GM19240 (cell line): ENCODE measurements at regions not wholly inside any gene's neighbourhood (a gene's known extent, or its start where the extent isn't known, plus 50 kb on each side); places are given as distances from the start of the nearest gene placed in this dataset.

Source experiments
- DNase-seq: peaks from one replicate; pipeline ENCODE4 v3.0.0; 2011; ENCODE audit warnings: low spot score; ENCODE audit not compliant: insufficient read length

DNA sequence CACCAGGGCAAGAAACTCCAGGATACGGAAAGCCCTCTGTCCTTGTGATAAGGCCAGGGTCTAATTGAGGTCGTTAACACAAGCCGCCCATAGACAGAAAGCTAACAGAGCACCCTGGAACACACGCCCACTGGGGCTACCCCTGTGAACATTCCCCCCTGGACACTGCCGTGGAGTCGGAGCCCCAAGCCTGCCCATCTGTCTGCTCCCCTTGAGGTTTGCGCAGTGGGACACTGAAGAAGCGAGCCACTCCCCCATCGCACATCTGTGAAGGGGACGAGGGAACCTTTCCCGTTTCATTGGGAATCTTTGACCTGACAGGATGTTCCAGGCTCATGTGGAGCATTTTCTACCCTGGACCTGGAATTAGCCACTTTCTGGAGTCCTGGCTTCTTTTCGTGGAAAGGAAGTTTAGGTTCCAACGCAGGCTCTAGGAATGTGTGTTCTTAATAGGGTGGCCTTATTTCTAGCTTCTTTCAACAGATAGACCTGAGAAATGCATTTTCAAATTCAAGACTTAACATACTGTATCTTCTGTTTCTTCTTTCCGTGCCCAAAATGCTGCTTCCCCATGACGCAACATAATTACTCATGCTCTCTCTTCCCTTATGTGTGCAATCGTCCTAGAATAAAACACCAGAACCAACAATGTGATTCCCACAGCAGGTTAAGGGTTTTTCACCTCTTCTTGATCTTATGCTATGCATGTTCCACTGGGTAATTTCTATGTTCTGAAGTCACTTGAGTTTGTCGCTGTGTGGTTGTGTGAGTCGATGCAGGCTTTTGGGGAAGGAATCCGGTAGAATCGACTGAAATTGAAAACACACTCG, 161.1 kb downstream of the ERMARD start:
- DNase-seq = no peak

DNA sequence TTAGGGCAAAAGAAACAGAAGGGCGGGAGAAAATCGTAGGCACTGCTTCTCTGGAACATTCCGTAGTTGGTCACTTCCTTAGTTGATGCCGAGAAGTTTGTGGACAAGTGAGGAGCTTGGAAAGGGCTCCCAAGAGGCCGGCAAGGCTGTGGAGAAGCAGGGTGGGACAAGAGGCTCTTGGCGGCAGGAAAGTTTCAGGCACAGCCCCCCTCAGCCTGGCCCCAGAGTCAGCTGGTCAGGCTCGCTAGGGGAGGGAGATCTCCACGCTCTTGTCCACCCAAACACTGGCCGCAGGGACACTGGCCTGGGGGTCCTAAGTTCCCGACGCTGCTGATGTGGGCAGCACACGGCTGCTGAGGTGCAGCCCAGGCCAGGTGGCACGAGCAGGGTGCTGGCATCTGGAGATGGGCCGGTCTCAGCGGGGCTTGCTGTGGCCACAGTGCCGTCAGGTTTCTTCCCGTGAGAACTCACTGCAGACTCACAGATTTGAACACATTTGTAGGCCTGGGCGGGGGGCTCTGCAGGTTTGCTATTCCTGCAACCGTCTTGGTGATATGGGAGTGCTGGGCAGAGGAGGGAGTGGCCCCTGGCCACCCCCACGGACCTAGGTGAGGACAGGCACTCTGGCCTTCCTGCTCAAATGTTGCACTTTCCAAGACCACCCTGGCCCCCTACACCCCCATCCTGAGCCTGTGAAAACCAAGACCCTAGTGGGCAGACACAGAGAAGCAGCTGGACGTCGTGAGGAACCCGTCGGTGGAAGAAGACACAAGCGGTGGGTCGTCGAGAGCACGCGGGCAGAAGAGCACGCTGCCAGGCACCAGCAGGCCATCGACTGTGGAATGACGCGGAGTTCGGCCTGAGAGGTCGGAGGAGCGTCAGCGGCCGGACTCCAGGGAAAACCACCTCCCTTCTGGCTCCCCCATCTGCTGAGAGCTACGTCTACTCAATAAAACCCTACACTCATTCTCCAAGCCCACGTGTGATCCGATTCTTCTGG, 160.1 kb downstream of the ERMARD start:
- no peak for DNase-seq

DNA sequence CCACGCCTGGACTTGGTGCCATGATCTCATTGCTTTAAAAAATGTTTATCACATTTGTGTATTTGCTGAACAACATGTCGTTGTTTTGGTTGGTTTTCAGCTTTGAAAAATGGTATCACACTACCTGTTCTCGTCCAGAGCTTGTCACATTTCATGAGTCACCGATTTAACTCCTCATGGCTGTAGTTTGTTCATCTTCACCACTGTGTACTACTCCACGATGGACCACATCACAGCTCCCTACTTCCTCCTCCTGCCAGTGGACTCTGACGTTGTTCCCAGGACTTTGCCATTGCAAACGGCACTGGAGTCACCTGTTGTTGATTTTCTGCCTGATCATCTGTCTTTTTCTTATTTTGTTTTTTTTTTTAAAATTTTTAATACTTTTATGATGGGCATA, 157.7 kb downstream of the ERMARD start:
- DNase-seq = no peak

DNA sequence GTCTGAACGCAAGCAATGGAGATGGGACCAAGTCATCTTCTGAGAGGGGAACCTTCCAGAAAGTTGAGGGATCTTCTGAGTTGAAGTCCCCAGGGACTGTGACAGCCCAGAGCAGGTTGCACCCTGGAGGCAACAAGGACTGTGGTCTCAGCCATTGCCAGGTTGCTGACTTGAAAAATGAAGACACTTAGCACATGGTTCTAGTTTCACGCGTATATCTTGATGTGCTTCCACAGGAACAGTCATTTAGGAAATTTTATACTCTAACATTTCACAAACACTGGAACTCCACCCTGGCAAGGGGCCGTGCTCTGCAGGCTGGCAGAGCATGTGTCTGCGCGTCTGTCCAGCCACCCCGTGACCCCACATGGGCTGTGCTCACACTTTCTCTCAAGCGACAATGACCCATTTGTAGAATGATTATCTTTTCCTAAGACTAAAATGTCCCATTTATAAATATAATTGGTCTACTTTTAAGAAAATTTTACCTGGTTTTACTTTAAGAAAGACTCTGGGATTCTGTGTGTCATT, 157.0 kb downstream of the ERMARD start:
- DNase-seq = no peak

DNA sequence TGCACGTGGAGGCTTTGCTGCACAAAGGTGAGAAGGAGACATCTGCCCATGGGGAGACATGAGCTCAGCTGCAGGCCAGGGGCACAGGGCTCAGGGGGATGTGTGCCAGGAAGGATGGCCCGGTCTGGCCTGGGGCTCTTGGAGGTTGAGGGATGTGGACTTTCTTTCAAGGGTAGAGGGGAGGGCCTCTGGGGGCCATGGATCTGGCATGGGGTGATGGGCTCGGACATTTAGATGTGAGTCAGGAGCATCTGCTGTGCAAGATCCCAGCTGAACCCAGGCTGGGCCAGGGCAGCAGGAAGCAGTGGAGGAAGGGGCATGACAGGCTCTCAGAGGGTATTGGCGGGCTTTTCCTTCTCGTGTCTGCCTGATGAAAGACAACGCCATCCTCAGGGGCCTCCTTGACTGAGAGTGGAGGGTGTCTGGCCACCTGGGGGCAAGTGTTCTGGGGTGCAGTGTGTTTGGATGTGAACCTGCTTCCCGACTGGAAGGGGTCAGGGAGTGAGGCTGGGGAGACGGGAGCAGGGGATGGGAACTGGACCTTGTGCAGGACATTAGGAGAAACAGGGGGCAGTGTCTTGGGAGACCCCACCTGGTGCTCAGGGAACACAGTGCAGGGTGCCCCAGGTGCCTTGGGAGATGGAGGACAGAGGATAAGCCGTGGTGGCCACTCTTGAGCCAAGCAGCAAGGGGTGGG, 156.1 kb downstream of the ERMARD start:
- no peak for DNase-seq

DNA sequence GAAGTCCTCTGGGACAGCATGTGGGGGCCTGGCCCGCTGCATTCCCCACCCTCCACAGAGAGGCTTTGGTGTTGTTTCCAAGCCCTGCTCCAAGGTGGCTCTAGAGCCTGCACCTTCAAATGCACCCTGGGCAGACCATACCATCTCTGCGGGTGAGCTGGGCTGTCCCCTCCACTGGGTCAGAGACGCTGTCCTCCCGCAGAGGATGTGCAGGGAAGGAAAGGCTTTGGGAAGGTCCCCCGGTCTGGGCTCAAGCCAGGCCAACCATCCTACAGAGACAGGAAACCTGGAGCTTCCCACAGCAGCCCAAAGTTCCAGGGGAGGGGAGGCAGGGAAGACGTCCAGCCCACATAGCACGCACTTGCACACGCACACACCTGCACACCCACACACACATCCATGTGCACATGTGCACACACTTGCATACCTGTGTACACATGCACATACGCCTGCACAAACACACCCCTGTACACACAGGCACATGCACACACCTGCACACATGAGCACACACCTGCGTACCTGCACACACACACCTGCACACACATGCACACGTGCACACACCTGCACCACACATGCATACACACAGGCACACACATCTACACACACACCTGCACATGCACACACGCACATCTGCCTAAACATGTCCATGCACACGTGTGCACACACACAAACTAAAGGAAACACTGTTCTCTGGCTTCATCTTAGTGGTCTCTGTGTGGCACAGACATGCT, 155.4 kb downstream of the ERMARD start:
- no peak for DNase-seq

DNA sequence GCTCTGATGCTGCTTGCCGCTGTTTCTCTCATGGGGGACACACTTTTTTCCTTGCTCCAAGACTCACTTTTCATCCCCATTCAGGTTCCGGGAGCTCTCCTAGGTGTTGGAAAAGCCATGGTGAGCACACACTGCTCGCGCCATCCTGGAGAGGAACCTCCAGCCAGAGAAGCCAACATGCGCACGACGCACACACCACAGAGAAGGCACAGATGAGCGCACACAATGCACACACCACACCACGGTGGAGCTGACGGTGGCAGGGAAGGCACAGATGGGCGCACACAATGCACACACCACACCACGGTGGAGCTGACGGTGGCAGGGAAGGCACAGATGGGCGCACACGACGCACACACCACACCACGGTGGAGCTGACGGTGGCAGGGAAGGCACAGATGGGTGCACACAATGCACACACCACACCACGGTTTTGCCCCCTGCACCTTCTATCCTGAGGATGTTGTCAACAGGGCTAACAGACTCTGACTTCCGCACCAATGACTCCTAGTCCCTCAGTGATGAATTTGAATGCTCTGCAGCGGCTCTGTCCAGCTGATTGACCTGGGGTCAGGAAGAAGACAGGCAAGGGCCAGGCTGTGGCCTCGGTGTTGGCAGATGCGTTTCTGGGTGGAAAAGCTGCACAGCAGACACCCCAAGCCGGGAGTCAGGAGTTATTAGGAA, 154.7 kb downstream of the ERMARD start:
- no peak for DNase-seq

DNA sequence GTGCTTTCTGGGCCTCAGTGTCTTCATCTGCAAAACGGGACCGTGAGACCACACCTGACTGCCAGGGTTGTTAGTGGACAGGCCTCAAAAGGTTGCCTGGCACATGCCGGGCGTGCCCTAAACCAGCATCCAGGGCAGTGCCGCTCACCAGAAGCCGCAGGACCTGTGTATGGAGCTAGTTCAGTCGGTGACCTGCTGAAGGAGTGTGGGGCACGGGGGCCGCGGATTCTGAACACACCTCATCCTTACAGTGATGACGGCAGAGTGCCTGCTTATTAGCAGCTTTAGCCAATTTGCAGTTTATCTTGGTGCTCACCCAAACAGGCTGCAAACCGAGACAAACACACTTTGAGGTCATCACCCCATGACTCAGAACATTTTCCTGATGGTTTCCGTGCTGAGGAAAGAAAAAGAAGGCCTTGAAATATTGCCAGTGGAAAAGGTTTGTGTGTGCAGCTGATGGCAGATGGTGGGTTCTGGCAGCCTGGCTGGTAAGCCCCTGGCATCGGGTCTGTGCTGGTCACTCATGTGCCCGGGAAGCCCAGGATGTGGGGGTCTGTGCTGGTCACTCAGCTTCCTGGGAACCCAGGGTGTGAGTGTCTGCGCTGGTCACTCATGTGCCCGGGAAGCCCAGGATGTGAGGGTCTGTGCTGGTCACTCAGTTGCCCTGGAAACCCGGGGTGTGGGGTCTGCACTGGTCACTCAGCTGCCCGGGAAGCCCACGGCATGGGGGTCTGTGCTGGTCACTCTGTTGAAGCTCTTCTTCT, 153.8 kb downstream of the ERMARD start:
- no peak for DNase-seq

DNA sequence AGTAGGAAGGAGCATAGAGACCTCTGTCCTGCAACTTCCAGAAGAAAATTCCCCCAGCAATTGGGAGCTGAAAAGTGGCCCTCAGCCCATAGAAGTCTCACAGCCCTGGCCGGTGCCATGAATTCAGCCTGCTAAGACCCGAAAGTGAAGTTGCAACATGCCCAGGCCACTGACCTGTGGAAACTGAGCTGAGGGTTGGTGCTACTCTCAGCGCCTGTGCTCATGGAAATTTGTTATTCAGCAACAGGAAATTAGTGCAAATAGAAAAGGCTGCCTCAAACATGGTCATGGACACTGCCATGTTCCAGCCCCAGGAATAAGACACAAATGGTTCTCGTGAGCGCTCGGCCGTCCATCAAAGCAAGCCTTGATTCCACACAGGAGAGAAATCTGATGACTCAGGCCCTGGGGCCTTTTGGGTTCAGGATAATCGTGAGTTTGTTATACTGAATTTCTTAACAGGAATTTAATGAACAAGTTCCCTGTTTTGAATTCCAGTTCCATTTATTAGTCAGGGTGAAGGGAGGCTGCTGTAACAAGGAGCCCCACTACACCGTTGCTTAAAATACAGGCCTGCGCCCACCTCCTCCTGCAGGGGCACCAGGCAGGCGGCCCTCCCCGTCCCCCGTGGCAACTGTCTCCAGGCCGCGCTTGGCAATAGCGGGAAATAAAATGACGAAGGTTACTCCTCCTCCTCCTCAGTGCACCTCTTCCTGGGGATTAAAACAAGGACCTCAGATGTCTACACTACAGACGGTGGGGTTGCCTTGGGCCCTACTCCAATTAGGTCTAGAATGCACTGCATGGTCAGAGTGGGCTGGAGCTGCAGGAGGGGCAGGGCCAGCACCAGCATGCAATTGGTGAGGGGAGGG, 152.9 kb downstream of the ERMARD start:
- no peak for DNase-seq

DNA sequence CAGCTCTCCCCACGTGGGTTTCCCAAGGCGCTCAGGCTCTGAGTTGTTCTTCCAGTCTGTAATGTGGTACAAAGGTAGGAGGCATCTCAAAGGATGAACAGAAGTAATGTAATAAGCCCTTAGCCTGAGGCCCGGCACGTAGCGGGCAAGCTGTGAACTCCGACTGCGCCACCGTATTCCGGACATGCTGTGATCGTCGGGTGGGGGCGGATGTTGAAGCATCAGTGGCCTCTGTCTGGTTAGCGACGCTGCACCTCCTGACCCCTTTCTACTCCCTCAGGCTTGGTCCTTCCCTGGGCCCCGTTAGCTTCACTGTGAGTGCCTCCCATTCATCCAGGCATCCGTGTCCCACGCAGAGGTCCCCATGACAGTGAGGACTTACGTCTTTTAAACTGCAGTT, 151.7 kb downstream of the ERMARD start:
- DNase-seq = no peak

DNA sequence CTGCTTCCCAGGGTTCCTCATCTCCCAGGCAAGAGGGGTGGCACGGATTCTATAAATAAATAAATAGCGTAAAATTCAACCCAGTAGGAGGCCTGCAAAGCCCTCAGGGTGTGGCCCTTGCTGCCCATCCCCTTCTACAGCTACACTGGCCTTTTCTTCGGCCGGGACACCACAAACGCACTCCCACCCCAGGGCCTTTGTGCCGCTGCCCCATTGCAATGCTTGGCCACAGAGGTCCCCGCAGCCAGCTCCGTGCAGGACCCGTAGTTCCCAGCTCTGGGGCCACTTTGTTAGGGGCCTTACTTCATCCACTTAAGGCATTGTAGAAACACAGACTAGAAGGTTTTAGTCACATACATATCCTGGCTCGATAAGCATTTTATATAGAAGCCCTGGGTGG, 151.2 kb downstream of the ERMARD start:
- DNase-seq = no peak

DNA sequence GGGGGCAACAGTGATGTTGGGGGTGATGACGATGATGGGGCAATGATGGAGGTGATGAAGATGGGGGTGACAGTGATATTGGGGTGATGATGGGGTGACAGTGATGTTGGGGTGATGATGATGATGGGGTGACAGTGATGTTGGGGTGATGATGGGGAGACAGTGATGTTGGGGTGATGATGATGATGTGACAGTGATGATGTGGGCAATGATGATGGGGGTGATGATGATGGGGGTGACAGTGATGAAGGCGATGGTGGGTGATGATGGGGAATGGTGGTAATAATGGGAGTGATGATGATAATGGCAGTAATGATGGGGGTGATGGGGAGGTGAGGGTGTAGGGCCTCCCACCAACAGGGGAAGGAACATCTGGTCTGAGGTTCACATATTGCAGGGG, 150.6 kb downstream of the ERMARD start:
- no peak for DNase-seq

DNA sequence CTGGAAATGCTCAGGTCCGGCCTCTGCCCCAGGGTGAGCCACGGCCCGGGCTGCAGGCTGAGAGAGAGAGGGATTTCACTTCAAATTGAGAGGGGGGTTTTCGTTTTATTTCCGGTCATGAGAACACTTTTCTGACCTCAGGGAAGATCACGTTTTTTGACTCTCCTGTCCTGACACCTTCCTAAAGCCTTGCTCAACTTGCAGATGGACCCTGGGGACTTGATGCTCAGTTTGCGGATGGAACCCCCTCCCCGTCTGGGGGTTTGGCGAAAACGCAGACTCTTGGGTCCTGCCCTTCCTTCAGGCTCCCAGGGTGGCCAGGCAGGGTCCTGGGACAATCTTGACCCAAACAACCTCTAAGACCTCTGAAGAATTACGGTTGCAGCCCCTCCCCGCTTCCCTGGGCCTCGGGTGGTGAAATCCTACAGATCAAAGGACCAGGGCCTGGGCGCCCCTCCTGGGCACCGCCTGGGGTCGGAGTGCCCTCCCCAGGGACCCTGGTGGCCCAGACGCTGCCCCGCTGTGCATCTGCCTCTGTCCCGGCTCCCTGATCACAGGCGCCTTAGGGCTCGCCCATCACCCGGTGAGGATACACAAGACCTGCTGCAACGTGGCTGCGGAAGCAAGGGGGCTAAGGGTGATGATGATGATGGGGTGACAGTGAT, 148.2 kb downstream of the ERMARD start:
- no peak for DNase-seq

DNA sequence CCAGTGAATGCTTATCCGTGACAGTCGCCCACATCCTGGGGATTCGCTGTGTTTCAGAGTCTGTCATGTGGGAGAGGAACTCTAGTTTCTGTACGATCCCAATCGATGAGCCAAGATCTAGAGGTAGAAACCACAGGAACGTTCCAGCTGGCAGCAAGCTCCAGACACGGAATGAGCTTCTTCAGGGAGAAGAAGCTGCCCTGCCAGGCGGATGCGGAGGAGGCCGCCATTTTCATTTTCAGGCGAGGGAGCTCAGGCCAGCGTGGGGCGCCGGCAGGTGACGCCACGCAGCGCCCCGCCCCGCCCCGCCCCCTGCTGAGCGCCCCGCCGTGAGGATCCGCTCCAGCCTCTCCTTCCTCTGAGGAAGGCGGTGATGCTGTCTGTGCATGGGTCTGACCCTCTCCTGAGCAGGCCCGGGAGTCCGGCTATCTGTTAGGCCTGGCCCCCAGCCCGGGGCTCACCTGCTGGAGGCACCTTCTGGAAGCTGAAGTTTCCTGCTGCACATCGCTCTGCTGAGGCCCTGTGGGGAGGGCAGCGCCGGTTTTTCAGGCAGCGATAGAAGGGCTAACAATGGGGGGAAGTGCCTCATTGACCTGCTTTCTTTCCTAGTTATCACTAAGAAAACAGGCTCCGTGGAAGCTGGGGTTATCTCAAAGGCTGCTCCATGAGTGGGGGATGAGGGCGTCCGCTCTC, 147.5 kb downstream of the ERMARD start:
- DNase-seq = no peak

DNA sequence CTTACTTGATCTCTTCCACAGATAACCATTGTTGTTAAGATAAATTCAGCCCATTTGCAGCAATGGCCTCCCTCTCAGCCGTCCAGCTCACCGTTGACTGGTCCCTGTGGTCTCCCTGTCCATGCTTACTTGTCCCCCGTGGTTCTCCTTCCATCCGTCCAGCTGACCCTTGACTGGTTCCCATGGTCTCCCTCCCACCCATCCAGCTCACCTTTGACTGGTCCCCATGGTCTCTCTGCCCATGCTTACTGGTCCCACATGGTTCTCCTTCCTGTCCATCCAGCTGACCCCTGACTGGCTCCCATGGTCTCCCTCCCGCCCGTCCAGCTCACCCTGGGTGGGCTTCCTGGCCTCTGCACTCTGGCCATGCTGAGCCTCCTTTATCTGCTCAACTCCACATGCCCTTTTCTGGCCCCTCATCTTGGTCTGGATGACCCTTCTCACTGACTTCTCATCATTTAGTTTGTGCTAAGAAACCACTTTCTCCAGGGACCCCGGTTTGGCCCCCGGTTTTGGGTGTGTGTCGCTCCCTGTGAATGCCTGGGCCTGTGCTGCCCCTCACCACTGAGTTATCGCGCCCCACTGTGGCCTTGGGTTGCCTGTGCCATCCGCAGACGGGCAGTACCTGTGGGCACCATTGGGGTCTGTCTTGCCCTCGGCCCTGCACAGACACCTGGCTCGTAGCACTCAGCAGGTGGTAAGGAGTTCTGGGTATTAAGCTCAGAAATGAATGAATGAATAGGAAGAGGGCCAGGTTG, 146.4 kb downstream of the ERMARD start:
- no peak for DNase-seq

DNA sequence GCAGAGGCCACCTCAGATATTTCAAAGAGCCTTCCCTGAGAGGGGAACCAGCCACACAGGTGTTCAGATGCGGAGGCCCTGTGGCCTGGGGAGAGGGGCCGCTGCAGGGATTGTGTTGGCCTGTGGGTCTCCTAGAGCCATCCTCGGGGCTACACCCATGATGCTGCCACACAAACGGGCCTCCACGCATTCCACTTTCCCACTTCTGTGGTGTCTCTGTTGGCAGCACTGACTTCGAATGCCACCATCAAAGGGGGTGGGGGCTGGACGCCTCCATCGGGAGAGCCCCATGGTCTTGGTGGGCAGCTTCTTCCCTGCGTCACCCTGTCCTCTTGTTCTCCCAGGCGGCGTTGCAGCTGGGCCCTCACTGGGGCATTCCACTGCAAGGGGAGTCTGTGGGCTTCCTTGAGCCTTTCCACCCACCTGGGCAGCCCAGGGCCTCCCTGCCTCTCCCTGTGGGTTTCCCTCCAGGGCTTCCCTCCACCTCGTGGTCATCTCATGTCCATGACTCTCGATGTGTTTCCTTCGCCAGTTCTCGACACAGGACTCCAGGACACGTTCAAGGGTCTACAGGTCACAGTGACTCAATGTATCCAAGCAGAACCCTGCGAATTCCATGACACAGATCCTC, 145.5 kb downstream of the ERMARD start:
- DNase-seq = no peak
